SK-N-SH (cell line): ENCODE measurements at regions not wholly inside any gene's neighbourhood (a gene's known extent, or its start where the extent isn't known, plus 50 kb on each side); places are given as distances from the start of the nearest gene placed in this dataset.

ENCODE experiments used
- CTCF ChIA-PET: fragments of 300-600, 350-600 bp; formaldehyde crosslinking; extraction: SDS; loops from one replicate; lab custom pipeline; 2021; lab: Yijun Ruan, JAX
- POLR2A ChIA-PET: fragments of 350-600 bp; sonication (Branson Sonifier 250); formaldehyde crosslinking; extraction: SDS; loops from one replicate; lab custom pipeline; 2020; ENCODE audit warnings: antibody characterized with exemption, inconsistent platforms; lab: Yijun Ruan, JAX
- DNase-seq: peaks from one replicate; pipeline ENCODE4 v3.0.0; 2012
- H2AFZ ChIP-seq: fragments of 200-600 bp; sonication (generic); 2 replicates; pipeline ENCODE4 v1.8.1; 2016; ENCODE audit warnings: antibody characterized with exemption, mild to moderate bottlenecking, low read depth
- H3F3A ChIP-seq: fragments of 200-600 bp; sonication (generic); replicated peaks from 2 replicates; pipeline ENCODE3; 2016; ENCODE audit warnings: antibody characterized with exemption, mild to moderate bottlenecking; ENCODE audit not compliant: insufficient read depth
- H3K27ac ChIP-seq, 2 experiments: fragments of 200-500 bp in 1 of 2; fragments of 200-600 bp in 1 of 2; sonication (Bioruptor generic) in 1 of 2; sonication (generic), shearing (Covaris generic) in 1 of 2; 2 replicates each; pipeline versions ENCODE4 v1.5.1 to v1.6.1; 2014 to 2016; ENCODE audit warnings: low read depth in 2 of 2, inconsistent platforms in 1 of 2, low read length in 1 of 2, mild to moderate bottlenecking in 1 of 2, mixed read lengths in 1 of 2
- H3K27me3 ChIP-seq: fragments of 200-600 bp; sonication (generic), shearing (Covaris generic); 2 replicates; pipeline ENCODE4 v1.6.1; 2016; ENCODE audit warnings: mixed run types; ENCODE audit not compliant: insufficient read depth
- H3K36me3 ChIP-seq, 2 experiments: fragments of 200-500 bp in 1 of 2; fragments of 200-600 bp in 1 of 2; sonication (Bioruptor generic) in 1 of 2; sonication (generic) in 1 of 2; replicated peaks in 1 of 2; 2 replicates each; pipeline versions ENCODE3 to v1.5.1; 2014 to 2016; ENCODE audit warnings: low read length in 1 of 2, mild to moderate bottlenecking in 1 of 2; ENCODE audit not compliant: insufficient read depth in 2 of 2, control insufficient read depth in 1 of 2
- H3K4me1 ChIP-seq, 2 experiments: fragments of 200-500 bp in 1 of 2; fragments of 200-600 bp in 1 of 2; sonication (Bioruptor generic) in 1 of 2; sonication (generic), shearing (Covaris generic) in 1 of 2; 2 replicates each; pipeline versions ENCODE4 v1.5.1 to v1.6.1; 2014 to 2016; ENCODE audit warnings: low read depth in 1 of 2, low read length in 1 of 2, mixed run types in 1 of 2; ENCODE audit not compliant: insufficient read depth in 2 of 2, control insufficient read depth in 1 of 2
- H3K4me2 ChIP-seq: fragments of 200-600 bp; sonication (generic), shearing (Covaris generic); 2 replicates; pipeline ENCODE4 v1.6.1; 2017; ENCODE audit warnings: mixed run types
- H3K4me3 ChIP-seq, 2 experiments: fragments of 200-500 bp in 1 of 2; fragments of 200-600 bp in 1 of 2; sonication (Bioruptor generic) in 1 of 2; sonication (generic), shearing (Covaris generic) in 1 of 2; 2 replicates each; pipeline versions ENCODE4 v1.5.1 to v1.8.1; 2014 to 2016; ENCODE audit warnings: low read depth in 2 of 2, inconsistent platforms in 1 of 2, low read length in 1 of 2, mild to moderate bottlenecking in 1 of 2, mixed read lengths in 1 of 2, moderate library complexity in 1 of 2
- H3K79me2 ChIP-seq: fragments of 200-600 bp; sonication (generic); 2 replicates; pipeline ENCODE4 v1.8.1; 2017; ENCODE audit warnings: mild to moderate bottlenecking; ENCODE audit not compliant: insufficient read depth
- H3K9ac ChIP-seq: fragments of 200-600 bp; sonication (generic); 2 replicates; pipeline ENCODE4 v1.6.1; 2017; ENCODE audit warnings: mixed run types
- H3K9me2 ChIP-seq: fragments of 200-600 bp; sonication (generic); 2 replicates; pipeline ENCODE4 v1.6.1; 2017; ENCODE audit warnings: mixed run types
- H3K9me3 ChIP-seq: fragments of 200-600 bp; sonication (generic); 2 replicates; pipeline ENCODE4 v1.6.1; 2017; ENCODE audit warnings: mixed run types, mild to moderate bottlenecking, moderate library complexity
- H4K20me1 ChIP-seq: fragments of 200-600 bp; sonication (generic); 2 replicates; pipeline ENCODE4 v1.6.1; 2017; ENCODE audit warnings: mild to moderate bottlenecking, mixed run types; ENCODE audit not compliant: insufficient read depth
- ELF1 ChIP-seq: IDR thresholded peaks from 2 replicates; pipeline ENCODE4 v1.4.0; 2012
- EP300 ChIP-seq, 2 experiments: IDR thresholded peaks; 2 replicates each; pipeline versions ENCODE4 v1.4.0 to v1.6.1; 2012; ENCODE audit warnings: borderline replicate concordance in 1 of 2, low read depth in 1 of 2, low read length in 1 of 2
- FOSL2 ChIP-seq: IDR thresholded peaks from 2 replicates; pipeline ENCODE4 v1.4.0; 2012; ENCODE audit warnings: low read depth, mild to moderate bottlenecking, moderate library complexity, borderline replicate concordance
- FOXM1 ChIP-seq: IDR thresholded peaks from 2 replicates; pipeline ENCODE4 v1.4.0; 2012; ENCODE audit warnings: low read depth, mild to moderate bottlenecking
- GABPA ChIP-seq: IDR thresholded peaks from 2 replicates; pipeline ENCODE4 v1.4.0; 2012; ENCODE audit warnings: low read depth, mild to moderate bottlenecking
- MXI1 ChIP-seq: IDR thresholded peaks from 2 replicates; pipeline ENCODE4 v1.6.1; 2012; ENCODE audit warnings: mild to moderate bottlenecking, low read depth, low read length, improper control_type of control experiment
- NFIC ChIP-seq: IDR thresholded peaks from 2 replicates; pipeline ENCODE4 v1.4.0; 2012; ENCODE audit warnings: borderline replicate concordance
- NRF1 ChIP-seq: IDR thresholded peaks from 2 replicates; pipeline ENCODE4 v1.6.1; 2012; ENCODE audit warnings: low read depth, mild to moderate bottlenecking, low read length
- POLR2AphosphoS5 ChIP-seq: IDR thresholded peaks from 2 replicates; pipeline ENCODE4 v1.6.1; 2012; ENCODE audit warnings: low read depth, low read length
- RCOR1 ChIP-seq: fragments of 150-350 bp; IDR thresholded peaks from 2 replicates; pipeline ENCODE4 v1.6.1; 2017; ENCODE audit warnings: antibody characterized with exemption, low read length
- REST ChIP-seq: IDR thresholded peaks from 2 replicates; pipeline ENCODE4 v1.6.1; 2012; ENCODE audit warnings: mild to moderate bottlenecking, low read depth, low read length, moderate library complexity
- RXRA ChIP-seq: IDR thresholded peaks from 2 replicates; pipeline ENCODE4 v1.4.0; 2012; ENCODE audit warnings: low read depth, mild to moderate bottlenecking, borderline replicate concordance
- SMC3 ChIP-seq: IDR thresholded peaks from 2 replicates; pipeline ENCODE4 v1.6.1; 2012; ENCODE audit warnings: low read depth, low read length, improper control_type of control experiment
- TAF1 ChIP-seq: IDR thresholded peaks from 2 replicates; pipeline ENCODE4 v1.6.1; 2012; ENCODE audit warnings: low read depth, mild to moderate bottlenecking, low read length, moderate library complexity, borderline replicate concordance
- TCF12 ChIP-seq: IDR thresholded peaks from 2 replicates; pipeline ENCODE4 v1.4.0; 2012
- WGBS: methylation state at CpG from one replicate; pipeline ENCODE4 v1.1.6; 2017; ENCODE audit warnings: low lambda C conversion rate; 5-methylcytosine and 5-hydroxymethylcytosine counted together
- TF ChIP-seq, protein P1 (sequence below): fragments of 200-600 bp; sonication (generic); IDR thresholded peaks from 2 replicates; pipeline ENCODE4 v1.6.1; 2017; ENCODE audit warnings: antibody characterized with exemption, mild to moderate bottlenecking, moderate library complexity
- TF ChIP-seq, protein P2 (sequence below): fragments of 150-350 bp; IDR thresholded peaks from 2 replicates; pipeline ENCODE4 v1.6.1; 2016; ENCODE audit warnings: mild to moderate bottlenecking, low read depth, low read length
- TF ChIP-seq, protein P3 (sequence below): IDR thresholded peaks from 2 replicates; pipeline ENCODE4 v1.4.0; 2012; ENCODE audit warnings: low read depth, borderline replicate concordance

GRCh38 chr1:30011970-30012369 lies 711.4 kb downstream of the MATN1 start:
- Histone ChIP-seq H3K27ac (no peak overlapping the region), H3K9ac (no peak overlapping the region), H3K9me2 (no peaks in the 10 kb centered on the region), H3K9me3 (no peaks in the 10 kb centered on the region), H4K20me1 (no peaks in the 10 kb centered on the region), H3K4me1 (no peaks in the 10 kb centered on the region; a peak in 1 of 4 replicates), H3F3A (no peaks in the 10 kb centered on the region), H3K4me2 (no peak overlapping the region), H3K27me3 (no peaks in the 10 kb centered on the region), H3K79me2 (no peaks in the 10 kb centered on the region), H3K36me3 (no peaks in the 10 kb centered on the region), H3K4me3 (no peak overlapping the region), H2AFZ (no peak overlapping the region)
- no peak for DNase-seq
- CTCF ChIA-PET = interaction anchor here (0.9 to 1.0 kb wide), 3 partner anchors 20 to 129 kb away, joined by 3 to 4 read pairs (median 3); no protein-coding TSS in a partner anchor
- TF ChIP-seq, protein P1, sequence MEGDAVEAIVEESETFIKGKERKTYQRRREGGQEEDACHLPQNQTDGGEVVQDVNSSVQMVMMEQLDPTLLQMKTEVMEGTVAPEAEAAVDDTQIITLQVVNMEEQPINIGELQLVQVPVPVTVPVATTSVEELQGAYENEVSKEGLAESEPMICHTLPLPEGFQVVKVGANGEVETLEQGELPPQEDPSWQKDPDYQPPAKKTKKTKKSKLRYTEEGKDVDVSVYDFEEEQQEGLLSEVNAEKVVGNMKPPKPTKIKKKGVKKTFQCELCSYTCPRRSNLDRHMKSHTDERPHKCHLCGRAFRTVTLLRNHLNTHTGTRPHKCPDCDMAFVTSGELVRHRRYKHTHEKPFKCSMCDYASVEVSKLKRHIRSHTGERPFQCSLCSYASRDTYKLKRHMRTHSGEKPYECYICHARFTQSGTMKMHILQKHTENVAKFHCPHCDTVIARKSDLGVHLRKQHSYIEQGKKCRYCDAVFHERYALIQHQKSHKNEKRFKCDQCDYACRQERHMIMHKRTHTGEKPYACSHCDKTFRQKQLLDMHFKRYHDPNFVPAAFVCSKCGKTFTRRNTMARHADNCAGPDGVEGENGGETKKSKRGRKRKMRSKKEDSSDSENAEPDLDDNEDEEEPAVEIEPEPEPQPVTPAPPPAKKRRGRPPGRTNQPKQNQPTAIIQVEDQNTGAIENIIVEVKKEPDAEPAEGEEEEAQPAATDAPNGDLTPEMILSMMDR = no peak
- no peak for TF ChIP-seq TAF1
- WGBS = 27% methylated on average over 6 of the region's 6 CpGs
- POLR2A ChIA-PET = no interaction called here

DNA sequence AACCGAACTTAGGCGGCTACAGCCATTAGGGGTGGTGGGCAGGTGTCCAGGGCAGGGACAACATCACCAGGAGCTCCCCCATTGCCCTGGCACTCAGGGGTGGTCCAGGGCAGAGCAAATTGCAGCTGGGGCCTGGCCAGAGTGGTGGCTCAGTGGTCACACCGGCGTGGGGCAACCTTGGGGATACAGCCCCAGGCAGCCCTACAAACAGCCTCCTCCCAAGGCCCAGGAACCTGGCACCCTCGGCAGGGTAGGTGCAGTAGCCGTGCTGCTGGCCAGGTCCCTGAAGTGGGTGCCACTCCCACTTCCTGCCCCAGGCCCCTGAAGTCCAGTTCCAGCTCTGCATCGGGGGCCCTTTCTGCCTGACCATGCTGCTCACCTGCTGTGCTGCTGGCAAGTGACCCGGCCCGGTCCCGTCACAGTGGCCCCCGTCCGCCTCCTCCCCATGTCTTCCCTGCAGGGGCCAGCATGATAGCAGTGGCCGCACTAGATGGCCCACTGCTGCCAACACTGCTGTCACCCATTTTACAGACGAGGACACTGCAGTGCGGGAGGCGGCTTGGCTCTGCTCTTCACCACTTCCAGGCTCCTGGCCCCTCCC lies 712.8 kb downstream of the MATN1 start:
- Histone ChIP-seq H3K9me3 (no peaks in the 10 kb centered on the region), H4K20me1 (no peaks in the 10 kb centered on the region), H3K27me3 (no peaks in the 10 kb centered on the region), H3K4me1 (no peaks in the 10 kb centered on the region; a peak in 1 of 4 replicates), H3K27ac (no peak overlapping the region), H3F3A (no peaks in the 10 kb centered on the region), H3K36me3 (no peaks in the 10 kb centered on the region), H3K4me2 (no peak overlapping the region), H3K9ac (no peak overlapping the region), H2AFZ (no peak overlapping the region), H3K4me3 (no peak overlapping the region), H3K9me2 (no peaks in the 10 kb centered on the region), H3K79me2 (no peaks in the 10 kb centered on the region)
- WGBS = 76% methylated on average over 8 of the region's 16 CpGs
- ChIA-PET CTCF (no interaction called here), POLR2A (interaction anchor here (0.6 kb wide), 1 partner anchor 7 kb away, joined by 3 read pairs; no protein-coding TSS in a partner anchor)
- DNase-seq = no peak
- no peak for TF ChIP-seq RCOR1
- TF ChIP-seq NFIC = no peak
- no peak for TF ChIP-seq ELF1
- no peak for TF ChIP-seq FOSL2
- TF ChIP-seq RXRA = no peak
- no peak for TF ChIP-seq POLR2AphosphoS5
- no peak for TF ChIP-seq MXI1
- TF ChIP-seq NRF1 = no peak
- TF ChIP-seq FOXM1 = no peak
- TF ChIP-seq REST = no peak
- TF ChIP-seq EP300 (IDR thresholded peaks at IDR 0.05; ENCODE audit: borderline replicate concordance in 1 of 2, low read depth in 1 of 2, low read length in 1 of 2) = no peak
- TF ChIP-seq TCF12 = no peak
- TF ChIP-seq GABPA = no peak
- TF ChIP-seq, protein P2, sequence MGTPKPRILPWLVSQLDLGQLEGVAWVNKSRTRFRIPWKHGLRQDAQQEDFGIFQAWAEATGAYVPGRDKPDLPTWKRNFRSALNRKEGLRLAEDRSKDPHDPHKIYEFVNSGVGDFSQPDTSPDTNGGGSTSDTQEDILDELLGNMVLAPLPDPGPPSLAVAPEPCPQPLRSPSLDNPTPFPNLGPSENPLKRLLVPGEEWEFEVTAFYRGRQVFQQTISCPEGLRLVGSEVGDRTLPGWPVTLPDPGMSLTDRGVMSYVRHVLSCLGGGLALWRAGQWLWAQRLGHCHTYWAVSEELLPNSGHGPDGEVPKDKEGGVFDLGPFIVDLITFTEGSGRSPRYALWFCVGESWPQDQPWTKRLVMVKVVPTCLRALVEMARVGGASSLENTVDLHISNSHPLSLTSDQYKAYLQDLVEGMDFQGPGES = no peak
- TF ChIP-seq, protein P3, sequence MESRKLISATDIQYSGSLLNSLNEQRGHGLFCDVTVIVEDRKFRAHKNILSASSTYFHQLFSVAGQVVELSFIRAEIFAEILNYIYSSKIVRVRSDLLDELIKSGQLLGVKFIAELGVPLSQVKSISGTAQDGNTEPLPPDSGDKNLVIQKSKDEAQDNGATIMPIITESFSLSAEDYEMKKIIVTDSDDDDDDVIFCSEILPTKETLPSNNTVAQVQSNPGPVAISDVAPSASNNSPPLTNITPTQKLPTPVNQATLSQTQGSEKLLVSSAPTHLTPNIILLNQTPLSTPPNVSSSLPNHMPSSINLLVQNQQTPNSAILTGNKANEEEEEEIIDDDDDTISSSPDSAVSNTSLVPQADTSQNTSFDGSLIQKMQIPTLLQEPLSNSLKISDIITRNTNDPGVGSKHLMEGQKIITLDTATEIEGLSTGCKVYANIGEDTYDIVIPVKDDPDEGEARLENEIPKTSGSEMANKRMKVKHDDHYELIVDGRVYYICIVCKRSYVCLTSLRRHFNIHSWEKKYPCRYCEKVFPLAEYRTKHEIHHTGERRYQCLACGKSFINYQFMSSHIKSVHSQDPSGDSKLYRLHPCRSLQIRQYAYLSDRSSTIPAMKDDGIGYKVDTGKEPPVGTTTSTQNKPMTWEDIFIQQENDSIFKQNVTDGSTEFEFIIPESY = no peak
- no peak for TF ChIP-seq SMC3
